Dedifferentiated amniotic fluid mesenchymal stem cell (primary cell): ENCODE measurements at regions not wholly inside any gene's neighbourhood (a gene's known extent, or its start where the extent isn't known, plus 50 kb on each side); places are given as distances from the start of the nearest gene placed in this dataset.
"Not testable (repeated sequence)": the region's sequence is repeated elsewhere in the genome, so short reads cannot be mapped to it uniquely, and the experiment has no call there.

Experiments used
- DNase-seq: peaks from one replicate; pipeline ENCODE4 v3.0.0-alpha.2; 2016; ENCODE audit errors: extremely low spot score

GRCh38 chr1:89436856-89437255 lies 73.0 kb downstream of the GBP6 start:
- no peak for DNase-seq

- not testable (repeated sequence) for DNase-seq
Observed at GRCh38 chr1:89438301-89438700, 74.4 kb downstream of the GBP6 start.

- DNase-seq: no peak
Observed at GRCh38 chr1:89440911-89441310, 77.1 kb downstream of the GBP6 start.

- no peak for DNase-seq
Observed at GRCh38 chr1:89444791-89445190, 79.8 kb upstream of the LRRC8B start.

- DNase-seq: no peak
Observed at GRCh38 chr1:89451011-89451410, 73.6 kb upstream of the LRRC8B start.

GRCh38 chr1:89453123-89453972 lies 71.3 kb upstream of the LRRC8B start:
- no peak for DNase-seq

- DNase-seq: peak; percentile 73
Observed at GRCh38 chr1:89454845-89455521, 69.6 kb upstream of the LRRC8B start.

- DNase-seq: no peak
Observed at GRCh38 chr1:89457046-89457445, 67.6 kb upstream of the LRRC8B start.

- DNase-seq: no peak
Observed at GRCh38 chr1:89459081-89459480, 65.5 kb upstream of the LRRC8B start.

GRCh38 chr1:89460325-89460724 lies 64.3 kb upstream of the LRRC8B start:
- DNase-seq: no peak

GRCh38 chr1:89462250-89462649 lies 62.4 kb upstream of the LRRC8B start:
- no peak for DNase-seq

- DNase-seq: no peak
Observed at GRCh38 chr1:89464008-89464407, 60.6 kb upstream of the LRRC8B start.

- DNase-seq: no peak
Observed at GRCh38 chr1:89465201-89465600, 59.4 kb upstream of the LRRC8B start.

- DNase-seq: no peak
Observed at GRCh38 chr1:89466307-89466930, 58.2 kb upstream of the LRRC8B start.

- DNase-seq: no peak
Observed at GRCh38 chr1:89472253-89472652, 52.4 kb upstream of the LRRC8B start.

GRCh38 chr1:89472886-89473417 lies 51.7 kb upstream of the LRRC8B start:
- DNase-seq: no peak
